ENCODE measurements at regions not wholly inside any gene's neighbourhood (a gene's known extent, or its start where the extent isn't known, plus 50 kb on each side); places are given as distances from the start of the nearest gene placed in this dataset.

- TF ChIP-seq PHF8 (conservative IDR thresholded peaks at IDR 0.05; ENCODE audit: low read depth, low read length), result no peak
- no peak for TF ChIP-seq NRF1 (IDR thresholded peaks at IDR 0.05; ENCODE audit: low read depth, low read length)
These were observed 141.1 kb upstream of the SLC24A3 start (continued) for GRCh38 chr20:19071446-19071725.

Data from H1 (cell line).